Loucy (cell line): ENCODE measurements at regions not wholly inside any gene's neighbourhood (a gene's known extent, or its start where the extent isn't known, plus 50 kb on each side); places are given as distances from the start of the nearest gene placed in this dataset.
"Not testable (repeated sequence)": the region's sequence is repeated elsewhere in the genome, so short reads cannot be mapped to it uniquely, and the experiment has no call there.

Source experiments
- CTCF ChIP-seq: fragments of 200-600 bp; sonication (generic); conservative IDR thresholded peaks from 2 replicates; pipeline ENCODE4 v1.5.1; 2014; ENCODE audit warnings: mild to moderate bottlenecking, antibody characterized with exemption, low read length
- EZH2phosphoT487 ChIP-seq: fragments of 200-600 bp; IDR thresholded peaks from 2 replicates; pipeline ENCODE4 v1.6.1; 2018; ENCODE audit warnings: antibody characterized with exemption, mild to moderate bottlenecking, moderate library complexity, borderline replicate concordance

- TF ChIP-seq CTCF, EZH2phosphoT487: not testable (repeated sequence)
These were observed 541.9 kb downstream of the FOXD4L4 start for GRCh38 chr9:66278809-66279208.
